ENCODE measurements at regions not wholly inside any gene's neighbourhood (a gene's known extent, or its start where the extent isn't known, plus 50 kb on each side); places are given as distances from the start of the nearest gene placed in this dataset.
"Not testable (repeated sequence)": the region's sequence is repeated elsewhere in the genome, so short reads cannot be mapped to it uniquely, and the experiment has no call there.

GRCh38 chr6:167706313-167707109 is 120.2 kb upstream of the AFDN start:
- no peaks in the 10 kb centered on the region for H3K9me3 ChIP-seq
- no peak overlapping the region for H3K4me3 ChIP-seq
- TF ChIP-seq POLR2A (IDR thresholded peaks at IDR 0.05) (no peak), CTCF (IDR thresholded peaks at IDR 0.05) (no peak)
- intact Hi-C loops (cut with DNase I; ENCODE audit: low total_unique reads): no loop called here
- 85 to 90% methylated on average over 15 to 28 of the region's 28 CpGs for WGBS, 2 donors
- H3K27me3 ChIP-seq: no peaks in the 10 kb centered on the region
- no peaks in the 10 kb centered on the region for H3K36me3 ChIP-seq (ENCODE audit: low read depth, missing control alignments)
- H3K4me1 ChIP-seq: no peaks in the 10 kb centered on the region
- DNase-seq: no peak
- H3K27ac ChIP-seq: no peak overlapping the region

DNA sequence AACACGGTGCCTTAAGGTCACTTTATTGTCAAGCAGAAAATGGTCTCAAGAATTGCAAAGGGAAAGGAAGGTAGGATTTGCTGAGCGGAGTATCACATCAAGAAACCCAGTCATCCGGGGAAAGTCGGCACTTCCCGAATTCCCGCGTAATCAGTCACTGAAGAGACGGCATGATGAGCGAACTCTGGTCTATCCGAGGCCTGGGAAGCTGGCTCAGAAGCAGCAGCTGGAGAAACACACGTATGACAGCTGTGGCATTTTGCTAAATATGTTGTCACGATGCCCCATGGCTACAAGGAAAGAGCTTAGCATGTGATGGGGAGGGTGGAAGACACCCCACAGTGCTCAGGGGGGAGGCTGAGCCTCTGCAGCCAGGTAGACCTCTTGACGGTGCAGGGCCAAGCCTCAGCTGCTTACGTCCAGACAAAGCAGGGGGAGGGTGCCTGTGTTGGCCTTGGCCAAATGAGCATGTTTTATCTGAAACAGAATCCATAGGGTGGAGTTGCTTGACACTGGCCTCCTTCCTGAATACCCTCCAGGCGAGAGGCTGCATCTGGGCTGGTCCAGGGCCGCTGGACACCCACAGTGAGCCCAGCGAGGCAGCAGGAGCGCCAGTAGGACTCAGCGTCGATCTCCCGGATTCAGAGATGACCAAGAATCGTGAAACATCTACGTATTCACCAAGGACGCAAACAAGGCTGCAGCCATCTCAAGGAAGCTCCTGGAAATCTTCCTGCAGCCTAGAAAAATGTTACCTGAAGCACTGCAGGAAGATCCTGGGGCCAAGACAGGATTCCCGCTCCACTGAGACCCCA is 118.8 kb upstream of the AFDN start:
- no peaks in the 10 kb centered on the region for H3K27me3 ChIP-seq
- no peak overlapping the region for H3K4me3 ChIP-seq
- H3K4me1 ChIP-seq: no peaks in the 10 kb centered on the region
- no peaks in the 10 kb centered on the region for H3K36me3 ChIP-seq (ENCODE audit: low read depth, missing control alignments)
- WGBS, 2 donors: 83 to 86% methylated on average over 17 to 25 of the region's 25 CpGs
- no peak for TF ChIP-seq CTCF (IDR thresholded peaks at IDR 0.05)
- TF ChIP-seq POLR2A (IDR thresholded peaks at IDR 0.05): no peak
- intact Hi-C loops (cut with DNase I; ENCODE audit: low total_unique reads): no loop called here
- no peak overlapping the region for H3K27ac ChIP-seq
- H3K9me3 ChIP-seq: no peaks in the 10 kb centered on the region
- no peak for DNase-seq

GRCh38 chr6:167708501-167709094 is 118.1 kb upstream of the AFDN start:
- Histone ChIP-seq H3K4me1 (peaks cover 2% of the 10 kb centered on the region), H3K27me3 (no peaks in the 10 kb centered on the region), H3K36me3 (ENCODE audit: low read depth, missing control alignments) (no peaks in the 10 kb centered on the region), H3K27ac (no peak overlapping the region), H3K9me3 (no peaks in the 10 kb centered on the region), H3K4me3 (no peak overlapping the region)
- intact Hi-C loops (cut with DNase I; ENCODE audit: low total_unique reads): no loop called here
- no peak for DNase-seq
- no peak for TF ChIP-seq POLR2A (IDR thresholded peaks at IDR 0.05)
- TF ChIP-seq CTCF (IDR thresholded peaks at IDR 0.05): no peak
- WGBS, 2 donors: 85 to 98% methylated on average over 14 to 15 of the region's 15 CpGs

- TF ChIP-seq POLR2A (IDR thresholded peaks at IDR 0.05): no peak
- no peak for TF ChIP-seq CTCF (IDR thresholded peaks at IDR 0.05)
- no peak for DNase-seq
- Histone ChIP-seq H3K4me1 (peaks cover 8% of the 10 kb centered on the region), H3K36me3 (ENCODE audit: low read depth, missing control alignments) (no peaks in the 10 kb centered on the region), H3K27ac (no peak overlapping the region), H3K4me3 (no peak overlapping the region), H3K27me3 (no peaks in the 10 kb centered on the region), H3K9me3 (no peaks in the 10 kb centered on the region)
- intact Hi-C loops (cut with DNase I; ENCODE audit: low total_unique reads): no loop called here
- WGBS, 2 donors: 85 to 92% methylated on average over 6 to 7 of the region's 7 CpGs
Observed at GRCh38 chr6:167709196-167709595, 117.5 kb upstream of the AFDN start.

DNA sequence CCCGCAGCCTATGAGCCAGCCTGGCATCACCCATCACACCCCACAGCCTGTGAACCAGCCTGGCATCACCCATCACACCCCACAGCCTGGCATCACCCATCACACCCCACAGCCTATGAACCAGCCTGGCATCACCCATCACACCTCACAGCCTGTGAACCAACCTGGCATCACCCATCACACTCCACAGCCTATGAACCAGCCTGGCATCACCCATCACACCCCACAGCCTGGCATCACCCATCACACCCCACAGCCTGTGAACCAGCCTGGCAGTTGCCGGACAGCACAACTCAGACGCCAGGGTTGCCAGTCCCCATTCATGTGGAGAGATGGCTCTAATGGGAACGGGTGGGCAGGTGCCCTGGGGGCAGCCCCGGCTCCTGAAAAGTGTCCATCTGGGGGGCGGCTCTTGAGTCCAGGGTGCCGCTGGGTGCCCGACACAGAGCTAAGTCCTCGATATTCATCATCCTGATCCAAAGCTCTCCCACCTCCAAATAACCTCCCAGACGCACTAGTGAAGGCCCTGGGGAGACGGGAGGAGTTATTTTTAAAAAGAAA is 116.9 kb upstream of the AFDN start:
- H3K27me3 ChIP-seq; intact Hi-C loops (cut with DNase I; ENCODE audit: low total_unique reads); H3K36me3 ChIP-seq (ENCODE audit: low read depth, missing control alignments); H3K9me3 ChIP-seq; H3K27ac ChIP-seq; H3K4me1 ChIP-seq; H3K4me3 ChIP-seq; DNase-seq: not testable (repeated sequence)
- WGBS, 2 donors: 93 to 94% methylated on average over 9 to 11 of the region's 11 CpGs
